DOHH2 (cell line): ENCODE measurements at regions not wholly inside any gene's neighbourhood (a gene's known extent, or its start where the extent isn't known, plus 50 kb on each side); places are given as distances from the start of the nearest gene placed in this dataset.

Experiments
- H3F3A ChIP-seq: fragments of 200-600 bp; sonication (generic), shearing (Covaris generic); 2 replicates; pipeline ENCODE4 v1.6.0; 2016; ENCODE audit warnings: antibody characterized with exemption, mild to moderate bottlenecking; ENCODE audit not compliant: control insufficient read depth, insufficient read depth
- H3K27ac ChIP-seq: fragments of 200-600 bp; sonication (generic); 2 replicates; pipeline ENCODE4 v1.5.1; 2014; ENCODE audit warnings: low read depth, mild to moderate bottlenecking, low read length, moderate library complexity
- H3K27me3 ChIP-seq: fragments of 200-600 bp; sonication (generic); 2 replicates; pipeline ENCODE4 v1.6.1; 2014; ENCODE audit warnings: mild to moderate bottlenecking, low read length, mixed read lengths; ENCODE audit not compliant: control insufficient read depth
- H3K36me3 ChIP-seq: fragments of 200-600 bp; sonication (generic); 2 replicates; pipeline ENCODE4 v1.6.1; 2014; ENCODE audit warnings: mild to moderate bottlenecking, low read length, moderate library complexity, mixed read lengths; ENCODE audit not compliant: control insufficient read depth
- H3K4me1 ChIP-seq: fragments of 200-600 bp; sonication (generic); 2 replicates; pipeline ENCODE4 v1.6.1; 2014; ENCODE audit warnings: mild to moderate bottlenecking, low read length, mixed read lengths; ENCODE audit not compliant: control insufficient read depth
- H3K4me2 ChIP-seq: fragments of 200-600 bp; sonication (generic); 2 replicates; pipeline ENCODE4 v1.6.0; 2014; ENCODE audit warnings: mild to moderate bottlenecking, low read length, moderate library complexity
- H3K4me3 ChIP-seq: fragments of 200-600 bp; sonication (generic); 2 replicates; pipeline ENCODE4 v1.5.1; 2014; ENCODE audit warnings: mild to moderate bottlenecking, low read length, mixed read lengths
- H3K79me2 ChIP-seq: fragments of 200-600 bp; sonication (generic); 2 replicates; pipeline ENCODE4 v1.6.1; 2014; ENCODE audit warnings: mild to moderate bottlenecking, low read length, mixed read lengths; ENCODE audit not compliant: control insufficient read depth
- H3K9me2 ChIP-seq: fragments of 200-600 bp; sonication (generic); replicated peaks from 2 replicates; pipeline ENCODE4 v1.6.1; 2014; ENCODE audit warnings: mild to moderate bottlenecking, low read length, mixed read lengths; ENCODE audit not compliant: control insufficient read depth
- H3K9me3 ChIP-seq: fragments of 200-600 bp; sonication (generic); 2 replicates; pipeline ENCODE4 v1.6.1; 2014; ENCODE audit warnings: antibody characterized with exemption, low read length, mixed read lengths; ENCODE audit not compliant: control insufficient read depth, insufficient read depth
- H4K20me1 ChIP-seq: fragments of 200-600 bp; sonication (generic); 2 replicates; pipeline ENCODE4 v1.6.0; 2014; ENCODE audit warnings: low read depth, mild to moderate bottlenecking, antibody characterized with exemption, low read length, moderate library complexity; ENCODE audit not compliant: control insufficient read depth, insufficient read depth
- CTCF ChIP-seq: fragments of 200-600 bp; sonication (generic); IDR thresholded peaks from one replicate; pipeline ENCODE4 v1.5.1; 2014; ENCODE audit warnings: antibody characterized with exemption, mild to moderate bottlenecking, low read depth, low read length; ENCODE audit not compliant: poor library complexity, severe bottlenecking
- EZH2phosphoT487 ChIP-seq: fragments of 200-600 bp; sonication (generic); IDR thresholded peaks from 2 replicates; pipeline ENCODE4 v1.6.1; 2017; ENCODE audit warnings: borderline replicate concordance, mild to moderate bottlenecking, antibody characterized with exemption, low read length, moderate library complexity, mixed read lengths

GRCh38 chr12:43106355-43106754 lies 445.6 kb downstream of the ADAMTS20 start:
- no peak for TF ChIP-seq CTCF
- TF ChIP-seq EZH2phosphoT487: no peak
- Histone ChIP-seq H3K9me2 (no peaks in the 10 kb centered on the region), H3K4me1 (peaks cover 20% of the 10 kb centered on the region), H3K27me3 (no peaks in the 10 kb centered on the region), H3K36me3 (no peaks in the 10 kb centered on the region), H3K4me3 (no peak overlapping the region), H4K20me1 (no peaks in the 10 kb centered on the region), H3K27ac (no peak overlapping the region), H3F3A (no peaks in the 10 kb centered on the region), H3K9me3 (no peaks in the 10 kb centered on the region), H3K4me2 (no peak overlapping the region), H3K79me2 (no peaks in the 10 kb centered on the region)

- Histone ChIP-seq H3K36me3 (no peaks in the 10 kb centered on the region), H4K20me1 (no peaks in the 10 kb centered on the region), H3K27me3 (no peaks in the 10 kb centered on the region), H3K9me2 (no peaks in the 10 kb centered on the region), H3K9me3 (no peaks in the 10 kb centered on the region), H3K79me2 (no peaks in the 10 kb centered on the region), H3K4me1 (peaks cover 15% of the 10 kb centered on the region), H3F3A (no peaks in the 10 kb centered on the region), H3K4me3 (no peak overlapping the region), H3K27ac (no peak overlapping the region), H3K4me2 (no peak overlapping the region)
- TF ChIP-seq EZH2phosphoT487: no peak
- no peak for TF ChIP-seq CTCF
These were observed 446.5 kb downstream of the ADAMTS20 start for GRCh38 chr12:43105426-43105981.

- no peaks in the 10 kb centered on the region for H3K36me3 ChIP-seq
- no peaks in the 10 kb centered on the region for H4K20me1 ChIP-seq
- no peak for TF ChIP-seq CTCF
- H3K4me3 ChIP-seq: no peak overlapping the region
- H3K4me1 ChIP-seq: peaks cover 6% of the 10 kb centered on the region
- H3K79me2 ChIP-seq: no peaks in the 10 kb centered on the region
- no peaks in the 10 kb centered on the region for H3K27me3 ChIP-seq
- no peaks in the 10 kb centered on the region for H3F3A ChIP-seq
- H3K27ac ChIP-seq: no peak overlapping the region
- no peak overlapping the region for H3K4me2 ChIP-seq
- no peaks in the 10 kb centered on the region for H3K9me3 ChIP-seq
- H3K9me2 ChIP-seq: no peaks in the 10 kb centered on the region
These were observed 447.5 kb downstream of the ADAMTS20 start for GRCh38 chr12:43104494-43104893.

- Histone ChIP-seq H3K27me3 (no peaks in the 10 kb centered on the region), H3K9me2 (no peaks in the 10 kb centered on the region), H3K4me3 (no peak overlapping the region), H3K27ac (no peak overlapping the region), H3K79me2 (no peaks in the 10 kb centered on the region), H3K4me2 (no peak overlapping the region), H3K9me3 (no peaks in the 10 kb centered on the region), H3K36me3 (no peaks in the 10 kb centered on the region), H4K20me1 (no peaks in the 10 kb centered on the region), H3F3A (no peaks in the 10 kb centered on the region), H3K4me1 (peaks cover 6% of the 10 kb centered on the region)
- TF ChIP-seq CTCF (no peak), EZH2phosphoT487 (no peak)
These were observed 448.1 kb downstream of the ADAMTS20 start for GRCh38 chr12:43103866-43104265.
